SK-N-SH (cell line): ENCODE measurements at regions not wholly inside any gene's neighbourhood (a gene's known extent, or its start where the extent isn't known, plus 50 kb on each side); places are given as distances from the start of the nearest gene placed in this dataset.

ENCODE experiments used
- CTCF ChIA-PET: fragments of 300-600, 350-600 bp; formaldehyde crosslinking; extraction: SDS; loops from one replicate; lab custom pipeline; 2021; lab: Yijun Ruan, JAX
- POLR2A ChIA-PET: fragments of 350-600 bp; sonication (Branson Sonifier 250); formaldehyde crosslinking; extraction: SDS; loops from one replicate; lab custom pipeline; 2020; ENCODE audit warnings: antibody characterized with exemption, inconsistent platforms; lab: Yijun Ruan, JAX
- DNase-seq: peaks from one replicate; pipeline ENCODE4 v3.0.0; 2012
- H2AFZ ChIP-seq: fragments of 200-600 bp; sonication (generic); 2 replicates; pipeline ENCODE4 v1.8.1; 2016; ENCODE audit warnings: antibody characterized with exemption, mild to moderate bottlenecking, low read depth
- H3F3A ChIP-seq: fragments of 200-600 bp; sonication (generic); replicated peaks from 2 replicates; pipeline ENCODE3; 2016; ENCODE audit warnings: antibody characterized with exemption, mild to moderate bottlenecking; ENCODE audit not compliant: insufficient read depth
- H3K27ac ChIP-seq, 2 experiments: fragments of 200-500 bp in 1 of 2; fragments of 200-600 bp in 1 of 2; sonication (Bioruptor generic) in 1 of 2; sonication (generic), shearing (Covaris generic) in 1 of 2; 2 replicates each; pipeline versions ENCODE4 v1.5.1 to v1.6.1; 2014 to 2016; ENCODE audit warnings: low read depth in 2 of 2, inconsistent platforms in 1 of 2, low read length in 1 of 2, mild to moderate bottlenecking in 1 of 2, mixed read lengths in 1 of 2
- H3K27me3 ChIP-seq: fragments of 200-600 bp; sonication (generic), shearing (Covaris generic); 2 replicates; pipeline ENCODE4 v1.6.1; 2016; ENCODE audit warnings: mixed run types; ENCODE audit not compliant: insufficient read depth
- H3K36me3 ChIP-seq, 2 experiments: fragments of 200-500 bp in 1 of 2; fragments of 200-600 bp in 1 of 2; sonication (Bioruptor generic) in 1 of 2; sonication (generic) in 1 of 2; replicated peaks in 1 of 2; 2 replicates each; pipeline versions ENCODE3 to v1.5.1; 2014 to 2016; ENCODE audit warnings: low read length in 1 of 2, mild to moderate bottlenecking in 1 of 2; ENCODE audit not compliant: insufficient read depth in 2 of 2, control insufficient read depth in 1 of 2
- H3K4me1 ChIP-seq, 2 experiments: fragments of 200-500 bp in 1 of 2; fragments of 200-600 bp in 1 of 2; sonication (Bioruptor generic) in 1 of 2; sonication (generic), shearing (Covaris generic) in 1 of 2; 2 replicates each; pipeline versions ENCODE4 v1.5.1 to v1.6.1; 2014 to 2016; ENCODE audit warnings: low read depth in 1 of 2, low read length in 1 of 2, mixed run types in 1 of 2; ENCODE audit not compliant: insufficient read depth in 2 of 2, control insufficient read depth in 1 of 2
- H3K4me2 ChIP-seq: fragments of 200-600 bp; sonication (generic), shearing (Covaris generic); 2 replicates; pipeline ENCODE4 v1.6.1; 2017; ENCODE audit warnings: mixed run types
- H3K4me3 ChIP-seq, 2 experiments: fragments of 200-500 bp in 1 of 2; fragments of 200-600 bp in 1 of 2; sonication (Bioruptor generic) in 1 of 2; sonication (generic), shearing (Covaris generic) in 1 of 2; 2 replicates each; pipeline versions ENCODE4 v1.5.1 to v1.8.1; 2014 to 2016; ENCODE audit warnings: low read depth in 2 of 2, inconsistent platforms in 1 of 2, low read length in 1 of 2, mild to moderate bottlenecking in 1 of 2, mixed read lengths in 1 of 2, moderate library complexity in 1 of 2
- H3K79me2 ChIP-seq: fragments of 200-600 bp; sonication (generic); 2 replicates; pipeline ENCODE4 v1.8.1; 2017; ENCODE audit warnings: mild to moderate bottlenecking; ENCODE audit not compliant: insufficient read depth
- H3K9ac ChIP-seq: fragments of 200-600 bp; sonication (generic); 2 replicates; pipeline ENCODE4 v1.6.1; 2017; ENCODE audit warnings: mixed run types
- H3K9me2 ChIP-seq: fragments of 200-600 bp; sonication (generic); 2 replicates; pipeline ENCODE4 v1.6.1; 2017; ENCODE audit warnings: mixed run types
- H3K9me3 ChIP-seq: fragments of 200-600 bp; sonication (generic); 2 replicates; pipeline ENCODE4 v1.6.1; 2017; ENCODE audit warnings: mixed run types, mild to moderate bottlenecking, moderate library complexity
- H4K20me1 ChIP-seq: fragments of 200-600 bp; sonication (generic); 2 replicates; pipeline ENCODE4 v1.6.1; 2017; ENCODE audit warnings: mild to moderate bottlenecking, mixed run types; ENCODE audit not compliant: insufficient read depth
- ELF1 ChIP-seq: IDR thresholded peaks from 2 replicates; pipeline ENCODE4 v1.4.0; 2012
- EP300 ChIP-seq, 2 experiments: IDR thresholded peaks; 2 replicates each; pipeline versions ENCODE4 v1.4.0 to v1.6.1; 2012; ENCODE audit warnings: borderline replicate concordance in 1 of 2, low read depth in 1 of 2, low read length in 1 of 2
- FOSL2 ChIP-seq: IDR thresholded peaks from 2 replicates; pipeline ENCODE4 v1.4.0; 2012; ENCODE audit warnings: low read depth, mild to moderate bottlenecking, moderate library complexity, borderline replicate concordance
- JUND ChIP-seq: IDR thresholded peaks from 2 replicates; pipeline ENCODE4 v1.4.0; 2012
- NFIC ChIP-seq: IDR thresholded peaks from 2 replicates; pipeline ENCODE4 v1.4.0; 2012; ENCODE audit warnings: borderline replicate concordance
- PBX3 ChIP-seq: IDR thresholded peaks from 2 replicates; pipeline ENCODE4; 2012
- RCOR1 ChIP-seq: fragments of 150-350 bp; IDR thresholded peaks from 2 replicates; pipeline ENCODE4 v1.6.1; 2017; ENCODE audit warnings: antibody characterized with exemption, low read length
- RFX5 ChIP-seq: IDR thresholded peaks from 2 replicates; pipeline ENCODE4 v1.6.1; 2012; ENCODE audit warnings: mild to moderate bottlenecking, improper control_type of control experiment, low read length
- RXRA ChIP-seq: IDR thresholded peaks from 2 replicates; pipeline ENCODE4 v1.4.0; 2012; ENCODE audit warnings: low read depth, mild to moderate bottlenecking, borderline replicate concordance
- TAF1 ChIP-seq: IDR thresholded peaks from 2 replicates; pipeline ENCODE4 v1.6.1; 2012; ENCODE audit warnings: low read depth, mild to moderate bottlenecking, low read length, moderate library complexity, borderline replicate concordance
- TCF12 ChIP-seq: IDR thresholded peaks from 2 replicates; pipeline ENCODE4 v1.4.0; 2012
- USF1 ChIP-seq: IDR thresholded peaks from 2 replicates; pipeline ENCODE4 v1.4.0; 2012; ENCODE audit warnings: low read depth, borderline replicate concordance
- USF2 ChIP-seq: fragments of 150-350 bp; IDR thresholded peaks from 2 replicates; pipeline ENCODE4 v1.6.1; 2017; ENCODE audit warnings: antibody characterized with exemption, low read length, low read depth, borderline replicate concordance
- YY1 ChIP-seq: IDR thresholded peaks from 2 replicates; pipeline ENCODE4 v1.4.0; 2012; ENCODE audit warnings: low read depth, mild to moderate bottlenecking
- WGBS: methylation state at CpG from one replicate; pipeline ENCODE4 v1.1.6; 2017; ENCODE audit warnings: low lambda C conversion rate; 5-methylcytosine and 5-hydroxymethylcytosine counted together
- TF ChIP-seq, protein P1 (sequence below): fragments of 150-350 bp; IDR thresholded peaks from 2 replicates; pipeline ENCODE4 v1.6.1; 2016; ENCODE audit warnings: mild to moderate bottlenecking, low read depth, low read length
- TF ChIP-seq, protein P2 (sequence below): IDR thresholded peaks from 2 replicates; pipeline ENCODE4 v1.4.0; 2012; ENCODE audit warnings: low read depth

GRCh38 chr15:77786956-77787355 lies 154.2 kb upstream of the LINGO1 start (continued):
- TF ChIP-seq, protein P1, sequence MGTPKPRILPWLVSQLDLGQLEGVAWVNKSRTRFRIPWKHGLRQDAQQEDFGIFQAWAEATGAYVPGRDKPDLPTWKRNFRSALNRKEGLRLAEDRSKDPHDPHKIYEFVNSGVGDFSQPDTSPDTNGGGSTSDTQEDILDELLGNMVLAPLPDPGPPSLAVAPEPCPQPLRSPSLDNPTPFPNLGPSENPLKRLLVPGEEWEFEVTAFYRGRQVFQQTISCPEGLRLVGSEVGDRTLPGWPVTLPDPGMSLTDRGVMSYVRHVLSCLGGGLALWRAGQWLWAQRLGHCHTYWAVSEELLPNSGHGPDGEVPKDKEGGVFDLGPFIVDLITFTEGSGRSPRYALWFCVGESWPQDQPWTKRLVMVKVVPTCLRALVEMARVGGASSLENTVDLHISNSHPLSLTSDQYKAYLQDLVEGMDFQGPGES = no peak
- TF ChIP-seq TCF12 (no peak), JUND (no peak), EP300 (IDR thresholded peaks at IDR 0.05; ENCODE audit: borderline replicate concordance in 1 of 2, low read depth in 1 of 2, low read length in 1 of 2) (no peak), NFIC (no peak), FOSL2 (no peak), USF1 (no peak), ELF1 (no peak)

- POLR2A ChIA-PET = no interaction called here
- no peaks in the 10 kb centered on the region for H3K4me1 ChIP-seq
- no peaks in the 10 kb centered on the region for H3K9me2 ChIP-seq
- H4K20me1 ChIP-seq = no peaks in the 10 kb centered on the region
- TF ChIP-seq NFIC (no peak), USF2 (no peak), USF1 (no peak), RCOR1 (no peak), TAF1 (no peak), RXRA (no peak), ELF1 (no peak), YY1 (no peak), RFX5 (no peak), PBX3 (no peak)
- TF ChIP-seq, protein P2, sequence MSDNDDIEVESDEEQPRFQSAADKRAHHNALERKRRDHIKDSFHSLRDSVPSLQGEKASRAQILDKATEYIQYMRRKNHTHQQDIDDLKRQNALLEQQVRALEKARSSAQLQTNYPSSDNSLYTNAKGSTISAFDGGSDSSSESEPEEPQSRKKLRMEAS = no peak
- no peak overlapping the region for H3K4me2 ChIP-seq
- no peak overlapping the region for H3K27ac ChIP-seq
- no peak overlapping the region for H3K9ac ChIP-seq
- no peak overlapping the region for H2AFZ ChIP-seq
- H3F3A ChIP-seq = no peaks in the 10 kb centered on the region
- H3K27me3 ChIP-seq = peaks cover 11% of the 10 kb centered on the region; the same call in 1 of the 2 replicates
- no peaks in the 10 kb centered on the region for H3K79me2 ChIP-seq
- no peaks in the 10 kb centered on the region for H3K9me3 ChIP-seq
- H3K4me3 ChIP-seq = no peak overlapping the region
- H3K36me3 ChIP-seq = no peaks in the 10 kb centered on the region
- no peak for DNase-seq
- CTCF ChIA-PET = interaction anchor here (1.4 to 3.7 kb wide), 3 partner anchors 35 to 153 kb away, joined by 4 to 14 read pairs (median 7); no protein-coding TSS in a partner anchor
- WGBS = 51% methylated on average over 7 of the region's 11 CpGs
Measured at GRCh38 chr15:77786181-77786890, 153.6 kb upstream of the LINGO1 start.
